Suppressor macrophage (primary cell): ENCODE measurements at regions not wholly inside any gene's neighbourhood (a gene's known extent, or its start where the extent isn't known, plus 50 kb on each side); places are given as distances from the start of the nearest gene placed in this dataset.

ENCODE experiments used
- DNase-seq, 4 experiments: peaks; one replicate each; pipeline ENCODE4 v3.0.0-alpha.2; 2020 to 2022

- DNase-seq, result no peak
Observed at GRCh38 chr6:51552435-51552834, 535.0 kb downstream of the PKHD1 start.

GRCh38 chr6:51553246-51554015 is 534.0 kb downstream of the PKHD1 start:
- no peak for DNase-seq

- DNase-seq, result no peak
Observed at GRCh38 chr6:51554029-51554428, 533.4 kb downstream of the PKHD1 start.

GRCh38 chr6:51559059-51559458 is 528.4 kb downstream of the PKHD1 start:
- DNase-seq, result no peak

- no peak for DNase-seq
Observed at GRCh38 chr6:51562198-51562597, 525.2 kb downstream of the PKHD1 start.
